ENCODE measurements at regions not wholly inside any gene's neighbourhood (a gene's known extent, or its start where the extent isn't known, plus 50 kb on each side); places are given as distances from the start of the nearest gene placed in this dataset.

- TF ChIP-seq CTCF (optimal IDR thresholded peaks at IDR 0.05 in 1 of 3, IDR thresholded peaks at IDR 0.05 in 1 of 3, conservative IDR thresholded peaks at IDR 0.05 in 1 of 3; ENCODE audit: extremely low read depth in 1 of 3, insufficient read depth in 2 of 3, low read length in 3 of 3) (no peak), EZH2 (IDR thresholded peaks at IDR 0.05; ENCODE audit: low read length) (no peak)
Measured at GRCh38 chr2:136301006-136301405, 183.1 kb upstream of the CXCR4 start.

Data from keratinocyte (primary cell).